Calu3 (cell line): ENCODE measurements at regions not wholly inside any gene's neighbourhood (a gene's known extent, or its start where the extent isn't known, plus 50 kb on each side); places are given as distances from the start of the nearest gene placed in this dataset.

Source experiments
- BruUV-seq: library from RNA; stranded (reverse); fragments of 400-500 nt; replicated peaks from 2 replicates; lab custom pipeline; 2021; lab: Mats Ljungman, UMichigan
- CTCF ChIA-PET: fragments of 300-600 bp; sonication (Branson Sonifier 250); formaldehyde crosslinking; loops from one replicate; lab custom pipeline; 2022; ENCODE audit warnings: antibody characterized with exemption; lab: Charles Lee
- DNase-seq: peaks from one replicate; pipeline ENCODE4 v3.0.0; 2022
- H3K27ac Mint-ChIP-seq: one replicate; pipeline ENCODE4 v1.8.0; 2022; ENCODE audit warnings: mixed read lengths; ENCODE audit not compliant: unreplicated experiment
- H3K27me3 Mint-ChIP-seq: one replicate; pipeline ENCODE4 v1.8.0; 2022; ENCODE audit warnings: mixed read lengths; ENCODE audit not compliant: unreplicated experiment
- H3K36me3 Mint-ChIP-seq: one replicate; pipeline ENCODE4 v1.8.0; 2022; ENCODE audit warnings: mild to moderate bottlenecking, moderate library complexity, mixed read lengths; ENCODE audit not compliant: insufficient read depth, unreplicated experiment
- H3K4me1 Mint-ChIP-seq: one replicate; pipeline ENCODE4 v1.8.0; 2022; ENCODE audit warnings: mild to moderate bottlenecking, low read depth, mixed read lengths; ENCODE audit not compliant: unreplicated experiment
- H3K4me3 Mint-ChIP-seq: one replicate; pipeline ENCODE4 v1.8.0; 2022; ENCODE audit warnings: mild to moderate bottlenecking, low read depth, moderate library complexity, mixed read lengths; ENCODE audit not compliant: unreplicated experiment
- H3K9me3 Mint-ChIP-seq: one replicate; pipeline ENCODE4 v1.8.0; 2022; ENCODE audit warnings: low read depth, mixed read lengths; ENCODE audit not compliant: unreplicated experiment
- intact Hi-C: fragments of 100-400 bp; cut with micrococcal nuclease; formaldehyde crosslinking; loops from one replicate; pipeline ENCODE4 v1.10.0; 2022; ENCODE audit not compliant: unreplicated experiment
- TF ChIP-seq, protein P1 (sequence below): fragments of 200-600 bp; IDR thresholded peaks from one replicate; pipeline ENCODE4 v1.8.0; 2022; ENCODE audit warnings: antibody characterized with exemption; ENCODE audit not compliant: unreplicated experiment

DNA sequence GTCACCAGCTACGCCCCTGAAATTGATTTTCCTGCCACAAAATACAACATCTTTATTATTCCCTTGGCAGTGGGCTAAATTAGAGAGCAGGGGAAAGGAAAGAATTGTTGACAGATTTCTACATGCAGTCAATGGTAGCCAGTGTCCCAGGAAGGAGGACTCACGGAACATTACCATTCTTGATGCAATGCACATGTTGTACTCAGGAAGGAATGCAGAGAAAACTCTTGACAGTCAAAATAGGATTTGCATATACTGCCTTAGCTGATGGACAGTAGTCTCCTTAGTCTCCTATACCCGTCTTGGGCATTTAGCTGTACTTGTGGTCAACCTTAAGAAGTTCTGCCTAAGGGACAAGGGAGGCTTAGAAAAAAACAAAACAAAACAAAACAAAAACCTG, 158.0 kb upstream of the GYPA start:
- BruUV-seq: no TSS peak
- no peaks in the 10 kb centered on the region for H3K36me3 Mint-ChIP-seq
- H3K27me3 Mint-ChIP-seq: no peaks in the 10 kb centered on the region
- intact Hi-C loops: no loop called here
- no peaks in the 10 kb centered on the region for H3K9me3 Mint-ChIP-seq
- CTCF ChIA-PET: no interaction called here
- TF ChIP-seq, protein P1, sequence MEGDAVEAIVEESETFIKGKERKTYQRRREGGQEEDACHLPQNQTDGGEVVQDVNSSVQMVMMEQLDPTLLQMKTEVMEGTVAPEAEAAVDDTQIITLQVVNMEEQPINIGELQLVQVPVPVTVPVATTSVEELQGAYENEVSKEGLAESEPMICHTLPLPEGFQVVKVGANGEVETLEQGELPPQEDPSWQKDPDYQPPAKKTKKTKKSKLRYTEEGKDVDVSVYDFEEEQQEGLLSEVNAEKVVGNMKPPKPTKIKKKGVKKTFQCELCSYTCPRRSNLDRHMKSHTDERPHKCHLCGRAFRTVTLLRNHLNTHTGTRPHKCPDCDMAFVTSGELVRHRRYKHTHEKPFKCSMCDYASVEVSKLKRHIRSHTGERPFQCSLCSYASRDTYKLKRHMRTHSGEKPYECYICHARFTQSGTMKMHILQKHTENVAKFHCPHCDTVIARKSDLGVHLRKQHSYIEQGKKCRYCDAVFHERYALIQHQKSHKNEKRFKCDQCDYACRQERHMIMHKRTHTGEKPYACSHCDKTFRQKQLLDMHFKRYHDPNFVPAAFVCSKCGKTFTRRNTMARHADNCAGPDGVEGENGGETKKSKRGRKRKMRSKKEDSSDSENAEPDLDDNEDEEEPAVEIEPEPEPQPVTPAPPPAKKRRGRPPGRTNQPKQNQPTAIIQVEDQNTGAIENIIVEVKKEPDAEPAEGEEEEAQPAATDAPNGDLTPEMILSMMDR: no peak
- DNase-seq: no peak
- no peak overlapping the region for H3K27ac Mint-ChIP-seq
- no peak overlapping the region for H3K4me3 Mint-ChIP-seq
- no peaks in the 10 kb centered on the region for H3K4me1 Mint-ChIP-seq

DNA sequence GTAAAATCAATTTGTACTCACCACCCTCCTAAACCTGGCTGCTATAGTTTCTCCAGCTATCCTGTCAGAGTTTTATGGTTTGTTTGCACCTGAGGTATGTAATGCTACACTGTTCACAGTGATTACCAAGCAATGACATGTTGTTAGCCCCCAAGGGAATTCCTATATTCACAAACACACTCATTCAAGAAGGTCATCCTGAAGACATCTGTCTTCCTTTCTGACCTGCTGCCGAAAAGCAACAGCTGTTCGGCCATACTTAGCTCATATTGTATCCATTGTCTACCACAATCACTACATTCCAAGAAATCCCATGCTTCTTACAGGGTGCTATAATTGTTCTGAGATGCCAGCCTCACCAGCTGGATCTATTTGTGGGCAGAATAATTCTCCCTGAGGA, 160.1 kb upstream of the GYPA start:
- TF ChIP-seq, protein P1: no peak
- intact Hi-C loops: no loop called here
- no peaks in the 10 kb centered on the region for H3K36me3 Mint-ChIP-seq
- no peaks in the 10 kb centered on the region for H3K4me1 Mint-ChIP-seq
- CTCF ChIA-PET: interaction anchor here (0.6 kb wide), 1 partner anchor 333 kb away, joined by 3 read pairs; no protein-coding TSS in a partner anchor
- H3K27ac Mint-ChIP-seq: no peak overlapping the region
- no peak for DNase-seq
- H3K9me3 Mint-ChIP-seq: no peaks in the 10 kb centered on the region
- no peak overlapping the region for H3K4me3 Mint-ChIP-seq
- BruUV-seq: no TSS peak
- no peaks in the 10 kb centered on the region for H3K27me3 Mint-ChIP-seq

DNA sequence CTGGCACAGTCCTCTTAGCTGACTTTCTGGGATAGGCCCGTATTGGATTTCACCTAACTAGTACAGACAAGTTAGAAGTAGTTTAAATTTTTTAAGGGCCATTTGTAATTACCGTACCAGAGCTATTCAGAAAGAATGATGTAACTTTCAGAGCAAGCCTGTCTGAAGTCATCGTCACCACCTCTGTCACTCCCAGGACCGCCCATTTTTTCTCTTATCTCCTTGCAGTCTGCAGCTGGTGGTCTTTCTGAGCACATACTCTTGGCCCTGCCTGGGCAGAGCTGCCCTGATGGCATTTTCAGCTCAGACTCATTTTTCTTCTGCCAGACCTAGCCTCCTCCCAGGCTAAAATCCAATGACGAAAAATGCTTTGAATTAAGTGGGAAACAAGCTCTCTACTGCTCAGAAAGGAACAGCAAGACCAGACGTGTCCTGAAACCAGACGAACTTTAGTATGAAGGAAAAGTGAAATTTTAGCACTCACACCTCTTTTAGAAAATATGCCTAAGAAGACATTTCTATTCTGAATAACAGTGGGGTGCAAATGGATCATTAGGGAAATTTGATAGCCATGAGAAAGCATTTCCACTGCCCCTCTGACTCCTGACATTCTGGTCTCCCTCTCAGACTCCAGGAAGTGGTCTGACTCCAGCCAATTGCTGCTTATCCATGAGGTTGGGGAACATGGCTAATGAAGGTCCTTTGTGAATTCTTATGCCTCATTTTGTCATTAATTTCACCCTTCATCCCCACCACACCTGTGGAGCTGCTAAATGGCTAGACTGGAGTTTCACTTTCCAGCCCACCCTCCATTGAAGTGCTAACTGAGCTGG, 162.4 kb upstream of the GYPA start:
- TF ChIP-seq, protein P1: no peak
- intact Hi-C loops: no loop called here
- BruUV-seq: no TSS peak
- no peak overlapping the region for H3K27ac Mint-ChIP-seq
- H3K9me3 Mint-ChIP-seq: no peaks in the 10 kb centered on the region
- no peaks in the 10 kb centered on the region for H3K36me3 Mint-ChIP-seq
- CTCF ChIA-PET: interaction anchor here (1.6 kb wide), 1 partner anchor 9 kb away, joined by 3 read pairs; no protein-coding TSS in a partner anchor
- no peak overlapping the region for H3K4me3 Mint-ChIP-seq
- DNase-seq: no peak
- no peaks in the 10 kb centered on the region for H3K4me1 Mint-ChIP-seq
- no peaks in the 10 kb centered on the region for H3K27me3 Mint-ChIP-seq

DNA sequence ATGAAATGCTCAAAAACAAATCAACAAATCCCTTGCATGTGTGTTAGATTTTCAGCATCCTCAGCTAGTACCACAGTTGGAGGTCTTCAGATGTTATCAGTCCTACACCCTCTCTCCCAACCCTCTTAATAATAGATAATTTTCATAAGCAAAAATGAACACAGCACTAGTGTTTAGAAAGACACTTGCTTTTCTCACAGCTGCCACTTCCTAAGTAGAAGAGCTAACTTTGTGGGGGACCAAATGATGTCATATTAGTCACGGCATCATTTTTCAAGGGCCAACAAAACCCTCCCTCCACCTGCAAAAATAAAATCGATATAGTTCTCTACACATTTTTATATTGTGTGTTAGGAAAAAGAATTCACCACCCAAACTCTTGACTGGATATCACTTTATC, 163.5 kb upstream of the GYPA start:
- BruUV-seq: no TSS peak
- no peak for DNase-seq
- Mint-ChIP-seq H3K36me3 (no peaks in the 10 kb centered on the region), H3K27ac (no peak overlapping the region), H3K9me3 (no peaks in the 10 kb centered on the region), H3K27me3 (no peaks in the 10 kb centered on the region), H3K4me3 (no peak overlapping the region), H3K4me1 (no peaks in the 10 kb centered on the region)
- CTCF ChIA-PET: interaction anchor here (1.6 kb wide), 1 partner anchor 8 kb away, joined by 3 read pairs; no protein-coding TSS in a partner anchor
- TF ChIP-seq, protein P1: no peak
- intact Hi-C loops: no loop called here
